ENCODE measurements at regions not wholly inside any gene's neighbourhood (a gene's known extent, or its start where the extent isn't known, plus 50 kb on each side); places are given as distances from the start of the nearest gene placed in this dataset.

- Mint-ChIP-seq H3K27ac (ENCODE audit: unreplicated experiment) (peak overlapping the region; percentile 95), H3K36me3 (ENCODE audit: low read depth) (no peaks in the 10 kb centered on the region), H3K27me3 (ENCODE audit: low read depth) (peaks cover 4% of the 10 kb centered on the region), H3K4me3 (ENCODE audit: unreplicated experiment) (no peak overlapping the region), H3K9me3 (ENCODE audit: low read depth) (no peaks in the 10 kb centered on the region), H3K4me1 (ENCODE audit: low read depth) (peaks cover 29% of the 10 kb centered on the region)
- TF ChIP-seq CTCF (IDR thresholded peaks at IDR 0.05) = no peak
- no peak for DNase-seq (ENCODE audit: low spot score)
These were observed 176.3 kb upstream of the GLI2 start for GRCh38 chr2:120559401-120559800.

- Mint-ChIP-seq H3K4me3 (ENCODE audit: unreplicated experiment) (no peak overlapping the region), H3K27me3 (ENCODE audit: low read depth) (peaks cover 2% of the 10 kb centered on the region), H3K4me1 (ENCODE audit: low read depth) (peaks cover 29% of the 10 kb centered on the region), H3K9me3 (ENCODE audit: low read depth) (no peaks in the 10 kb centered on the region), H3K27ac (ENCODE audit: unreplicated experiment) (peak overlapping the region; percentile 95), H3K36me3 (ENCODE audit: low read depth) (no peaks in the 10 kb centered on the region)
- TF ChIP-seq CTCF (IDR thresholded peaks at IDR 0.05) = no peak
- peak; percentile 47 for DNase-seq (ENCODE audit: low spot score)
These were observed 175.3 kb upstream of the GLI2 start for GRCh38 chr2:120560330-120560729.

DNA sequence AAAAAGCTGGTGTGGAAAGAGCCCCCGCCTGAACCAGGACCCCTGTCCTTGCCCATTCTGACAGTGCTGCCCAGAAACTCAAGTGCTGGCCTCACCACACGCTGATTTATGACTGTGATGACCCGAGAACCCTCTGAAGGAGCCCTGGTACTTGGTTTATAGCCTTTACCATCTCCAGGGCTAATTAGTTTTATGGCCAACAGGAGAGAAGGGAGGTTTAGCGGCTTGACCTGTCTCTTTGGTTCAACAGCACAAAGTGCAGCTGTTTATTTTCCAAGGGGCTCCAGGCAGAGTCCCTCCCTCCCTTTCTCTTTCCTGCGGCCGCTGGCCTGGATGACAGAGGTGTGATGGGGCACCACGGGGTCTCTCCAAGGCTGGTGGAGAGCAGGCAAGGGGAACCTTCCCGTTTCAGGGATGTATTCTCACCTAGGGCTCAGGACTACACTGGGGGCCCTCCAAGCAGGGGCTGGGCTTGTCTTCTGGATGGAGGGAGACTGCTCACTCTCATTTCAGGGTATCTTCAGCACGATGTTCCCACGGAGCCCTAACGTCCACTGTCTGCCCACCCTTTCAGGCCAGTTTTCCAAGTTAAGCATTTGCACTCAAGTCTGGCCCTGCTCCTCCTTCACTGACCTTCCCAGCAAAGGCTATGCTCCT, 174.2 kb upstream of the GLI2 start:
- no peak overlapping the region for H3K27ac Mint-ChIP-seq (ENCODE audit: unreplicated experiment)
- no peak overlapping the region for H3K4me3 Mint-ChIP-seq (ENCODE audit: unreplicated experiment)
- no peak for TF ChIP-seq CTCF (IDR thresholded peaks at IDR 0.05)

DNA sequence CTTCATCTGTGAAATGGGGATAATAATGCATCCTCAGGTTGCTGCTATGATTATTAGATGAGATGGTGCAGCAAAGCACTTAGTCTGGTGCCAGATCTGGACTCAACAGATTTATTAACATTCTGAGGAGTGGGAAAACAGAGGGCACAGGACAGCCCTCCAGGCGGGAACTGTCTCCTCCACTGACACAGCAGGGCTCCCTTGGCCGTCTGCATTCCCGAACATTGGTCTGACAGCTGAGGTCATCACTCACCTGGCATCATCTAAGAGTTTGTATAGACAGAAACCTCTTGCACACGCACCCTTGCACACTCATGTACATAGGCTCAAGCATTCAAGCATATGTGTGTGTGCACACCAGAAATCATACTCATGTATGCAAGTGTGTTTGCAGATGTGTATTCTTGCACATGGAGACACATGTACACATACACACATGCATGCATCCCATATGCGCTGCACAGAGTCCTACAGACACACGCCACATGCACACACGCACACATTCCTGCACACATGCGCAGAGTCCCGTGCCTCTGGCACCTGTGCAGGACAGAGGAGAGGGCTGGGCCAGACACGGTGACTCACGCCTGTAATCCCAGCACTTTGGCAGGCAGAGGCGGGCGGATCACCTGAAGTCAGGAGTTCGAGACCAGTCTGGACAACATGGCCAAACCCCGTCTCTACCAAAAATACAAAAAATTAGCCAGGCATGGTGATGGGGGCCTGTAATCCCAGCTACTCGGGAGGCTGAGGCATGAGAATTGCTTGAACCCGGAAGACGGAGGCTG, 173.3 kb upstream of the GLI2 start:
- peaks cover 10% of the 10 kb centered on the region for H3K27me3 Mint-ChIP-seq (ENCODE audit: low read depth)
- peak; percentile 65 for DNase-seq (ENCODE audit: low spot score)
- TF ChIP-seq CTCF (IDR thresholded peaks at IDR 0.05) = no peak
- H3K4me1 Mint-ChIP-seq (ENCODE audit: low read depth) = peaks cover 45% of the 10 kb centered on the region
- no peaks in the 10 kb centered on the region for H3K9me3 Mint-ChIP-seq (ENCODE audit: low read depth)
- H3K36me3 Mint-ChIP-seq (ENCODE audit: low read depth) = no peaks in the 10 kb centered on the region
- no peak overlapping the region for H3K27ac Mint-ChIP-seq (ENCODE audit: unreplicated experiment)
- H3K4me3 Mint-ChIP-seq (ENCODE audit: unreplicated experiment) = no peak overlapping the region

More for the DNA sequence above, 174.2 kb upstream of the GLI2 start:
- H3K4me1 Mint-ChIP-seq (ENCODE audit: low read depth) = peaks cover 40% of the 10 kb centered on the region
- no peaks in the 10 kb centered on the region for H3K36me3 Mint-ChIP-seq (ENCODE audit: low read depth)
- H3K9me3 Mint-ChIP-seq (ENCODE audit: low read depth) = no peaks in the 10 kb centered on the region
- peaks cover 10% of the 10 kb centered on the region for H3K27me3 Mint-ChIP-seq (ENCODE audit: low read depth)
- DNase-seq (ENCODE audit: low spot score) = peak; percentile 53

DNA sequence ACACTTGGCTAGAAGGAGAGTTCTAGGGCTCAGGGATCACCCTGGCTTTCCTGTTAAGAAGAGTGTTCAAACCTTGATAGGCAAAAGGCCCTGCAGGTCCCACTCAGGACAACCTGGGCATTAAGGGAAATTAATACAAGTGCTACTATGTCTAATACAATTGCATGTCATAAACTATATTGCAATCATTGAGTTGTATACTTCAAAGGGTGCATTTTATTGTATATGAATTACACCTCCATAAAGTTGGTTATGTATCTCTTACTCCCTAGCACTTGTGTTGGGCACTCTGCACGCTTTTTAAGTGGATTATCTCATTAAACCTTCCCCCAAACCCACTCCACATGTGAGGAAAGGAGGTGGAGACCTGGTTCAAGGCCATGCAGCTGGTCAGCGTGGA, 172.1 kb upstream of the GLI2 start:
- peaks cover 10% of the 10 kb centered on the region for H3K27me3 Mint-ChIP-seq (ENCODE audit: low read depth)
- no peaks in the 10 kb centered on the region for H3K9me3 Mint-ChIP-seq (ENCODE audit: low read depth)
- H3K4me1 Mint-ChIP-seq (ENCODE audit: low read depth) = peaks cover 50% of the 10 kb centered on the region
- TF ChIP-seq CTCF (IDR thresholded peaks at IDR 0.05) = no peak
- no peaks in the 10 kb centered on the region for H3K36me3 Mint-ChIP-seq (ENCODE audit: low read depth)
- DNase-seq (ENCODE audit: low spot score) = no peak
- no peak overlapping the region for H3K4me3 Mint-ChIP-seq (ENCODE audit: unreplicated experiment)
- no peak overlapping the region for H3K27ac Mint-ChIP-seq (ENCODE audit: unreplicated experiment)
